HepG2 (cell line): ENCODE measurements at regions not wholly inside any gene's neighbourhood (a gene's known extent, or its start where the extent isn't known, plus 50 kb on each side); places are given as distances from the start of the nearest gene placed in this dataset.

Experiments
- ATAC-seq: fragments of 200-7000 bp; cut with Tn5 transposase; 3 replicates; pipeline ENCODE4 v1.9.1; 2020; ENCODE audit warnings: mild to moderate bottlenecking, moderate library complexity
- BruUV-seq: library from RNA; stranded (reverse); fragments of 400-500 nt; replicated peaks from 2 replicates; lab custom pipeline; 2021; lab: Mats Ljungman, UMichigan
- CTCF ChIA-PET: fragments of 300-600 bp; formaldehyde crosslinking; extraction: SDS; loops from one replicate; lab custom pipeline; 2021; ENCODE audit warnings: low total read pairs, inconsistent platforms, low intra/inter-chr PET ratio; lab: Yijun Ruan, JAX
- POLR2A ChIA-PET: fragments of 350-600 bp; sonication (Branson Sonifier 250); formaldehyde crosslinking; loops from one replicate; lab custom pipeline; 2020; ENCODE audit warnings: antibody characterized with exemption, inconsistent platforms; lab: Yijun Ruan, JAX
- DNase-seq: peaks from one replicate; pipeline ENCODE4 v3.0.0-alpha.2; 2015; ENCODE audit warnings: low spot score
- FAIRE-seq: peaks from 3 replicates; lab custom pipeline; 2011; peaks lifted over from hg19 to GRCh38; lab: Jason Lieb, UNC
- H2AFZ ChIP-seq: one replicate; pipeline ENCODE4 v1.6.1; 2011; ENCODE audit warnings: low read length, inconsistent platforms
- H3K27ac ChIP-seq: fragments of 300-600 bp; 3 replicates; pipeline ENCODE4 v1.8.0; 2011; ENCODE audit warnings: mixed run types, mild to moderate bottlenecking, mixed read lengths, low read length, inconsistent platforms; ENCODE audit not compliant: insufficient read depth; ENCODE audit errors: extremely low read length
- H3K27me3 ChIP-seq, 2 experiments: fragments of 200-600 bp in 1 of 2; 2 replicates in 1 of 2; 3 replicates in 1 of 2; pipeline versions ENCODE4 v1.6.0 to v1.8.0; 2011; ENCODE audit warnings: low read length in 2 of 2, mild to moderate bottlenecking in 2 of 2, moderate library complexity in 2 of 2, inconsistent platforms in 1 of 2; ENCODE audit not compliant: insufficient read depth in 2 of 2, control insufficient read depth in 1 of 2
- H3K36me3 ChIP-seq, 2 experiments: fragments of 200-600 bp in 1 of 2; replicated peaks in 1 of 2; 2 replicates in 1 of 2; 3 replicates in 1 of 2; pipeline versions ENCODE4 v1.5.1 to v1.8.0; 2011; ENCODE audit warnings: low read length in 2 of 2, inconsistent platforms in 1 of 2; ENCODE audit not compliant: insufficient read depth in 2 of 2, control insufficient read depth in 1 of 2
- H3K4me1 ChIP-seq: 2 replicates; pipeline ENCODE4 v1.5.1; 2012; ENCODE audit warnings: low read length, inconsistent platforms; ENCODE audit not compliant: insufficient read depth
- H3K4me2 ChIP-seq: 2 replicates; pipeline ENCODE4 v1.6.0; 2011; ENCODE audit warnings: low read depth, low read length, inconsistent platforms
- H3K4me3 ChIP-seq, 3 experiments: fragments of 200-600 bp in 1 of 3; sonication (generic), shearing (Covaris generic) in 1 of 3; replicated peaks in 1 of 3; 2 replicates each; pipeline ENCODE4 v1.5.1; 2011 to 2016; ENCODE audit warnings: low read length in 3 of 3, inconsistent platforms in 2 of 3, low read depth in 2 of 3, mild to moderate bottlenecking in 2 of 3, control low read depth in 1 of 3, mixed read lengths in 1 of 3; ENCODE audit not compliant: insufficient read depth in 1 of 3
- H3K79me2 ChIP-seq: one replicate; pipeline ENCODE4 v1.6.1; 2011; ENCODE audit warnings: low read length, inconsistent platforms; ENCODE audit not compliant: insufficient read depth
- H3K9ac ChIP-seq: 2 replicates; pipeline ENCODE4 v1.6.0; 2011; ENCODE audit warnings: mild to moderate bottlenecking, low read depth, low read length, inconsistent platforms; ENCODE audit not compliant: insufficient read depth
- H3K9me3 ChIP-seq: 2 replicates; pipeline ENCODE4 v1.5.1; 2012; ENCODE audit warnings: mild to moderate bottlenecking, low read length
- H4K20me1 ChIP-seq: 2 replicates; pipeline ENCODE4 v1.6.0; 2011; ENCODE audit warnings: inconsistent platforms, mild to moderate bottlenecking, low read length, moderate library complexity; ENCODE audit not compliant: insufficient read depth
- ADNP ChIP-seq: sonication (generic); formaldehyde crosslinking; IDR thresholded peaks from 2 replicates; pipeline ENCODE4 v1.4.0; 2020; ENCODE audit warnings: missing genetic modification reagents
- DRAP1 ChIP-seq: IDR thresholded peaks from 2 replicates; pipeline ENCODE4 v1.6.1; 2016; ENCODE audit warnings: missing genetic modification reagents, missing compliant biosample characterization
- ETS1 ChIP-seq: sonication (generic); formaldehyde crosslinking; IDR thresholded peaks from 2 replicates; pipeline ENCODE4 v1.4.0; 2020; ENCODE audit warnings: missing genetic modification reagents
- FOXK1 ChIP-seq: sonication (generic); formaldehyde crosslinking; IDR thresholded peaks from 2 replicates; pipeline ENCODE4 v1.4.0; 2020; ENCODE audit warnings: low read depth, missing genetic modification reagents, borderline replicate concordance
- GTF2F1 ChIP-seq: fragments of 150-350 bp; IDR thresholded peaks from 2 replicates; pipeline ENCODE4 v1.6.1; 2014; ENCODE audit warnings: low read length
- ZNF282 ChIP-seq: fragments of 450-650 bp; IDR thresholded peaks from 2 replicates; pipeline ENCODE4 v1.6.1; 2018; ENCODE audit not compliant: partially characterized antibody
- ZNF362 ChIP-seq: sonication (generic); formaldehyde crosslinking; IDR thresholded peaks from 2 replicates; pipeline ENCODE4 v1.4.0; 2020; ENCODE audit warnings: missing genetic modification reagents, mild to moderate bottlenecking, borderline replicate concordance
- in situ Hi-C: cut with HindIII; loops from 2 replicates; pipeline ENCODE4 v1.10.0; 2017; ENCODE audit warnings: low pct_unique_long_range_greater_than_20kb; ENCODE audit not compliant: extremely low pct_ligation_motif_present
- intact Hi-C: fragments of 100-400 bp; cut with micrococcal nuclease; formaldehyde crosslinking; loops from one replicate; pipeline ENCODE4 v1.10.0; 2022; ENCODE audit not compliant: unreplicated experiment

- BruUV-seq, result no TSS peak
- H3K36me3 ChIP-seq, result no peaks in the 10 kb centered on the region
- ATAC-seq (no peak), FAIRE-seq (no peak), DNase-seq (no peak)
- no peak for TF ChIP-seq ZNF282
- no peak for TF ChIP-seq ETS1
- no peak for TF ChIP-seq ZNF362 (CRISPR knock-in tag)
- TF ChIP-seq ADNP (CRISPR knock-in tag), result no peak
- TF ChIP-seq FOXK1 (CRISPR knock-in tag), result no peak
- TF ChIP-seq DRAP1 (CRISPR knock-in tag), result no peak
- no peak for TF ChIP-seq GTF2F1
- no peaks in the 10 kb centered on the region for H4K20me1 ChIP-seq
- no peaks in the 10 kb centered on the region for H3K9me3 ChIP-seq
- H3K9ac ChIP-seq, result no peak overlapping the region
- ChIA-PET CTCF (no interaction called here), POLR2A (no interaction called here)
- in situ Hi-C loops (no loop called here), intact Hi-C loops (no loop called here)
- H3K4me3 ChIP-seq, result no peak overlapping the region
- H3K4me1 ChIP-seq, result no peaks in the 10 kb centered on the region
- no peak overlapping the region for H3K4me2 ChIP-seq
- H3K79me2 ChIP-seq, result no peaks in the 10 kb centered on the region
- no peak overlapping the region for H2AFZ ChIP-seq
- no peaks in the 10 kb centered on the region; a peak in 1 of 5 replicates for H3K27me3 ChIP-seq
- no peak overlapping the region for H3K27ac ChIP-seq
These were observed 624.2 kb downstream of the CHSY3 start for GRCh38 chr5:130528474-130528873.
